T-helper 2 cell treated with Interferon-gamma antibody and Interleukin-4, amounts not matched to agents 100 ng/mL and 5 ng/mL, for 36 hours (primary cell): ENCODE measurements at regions not wholly inside any gene's neighbourhood (a gene's known extent, or its start where the extent isn't known, plus 50 kb on each side); places are given as distances from the start of the nearest gene placed in this dataset.
"Not testable (repeated sequence)": the region's sequence is repeated elsewhere in the genome, so short reads cannot be mapped to it uniquely, and the experiment has no call there.

ENCODE experiments used
- intact Hi-C: fragments of 100-400 bp; cut with micrococcal nuclease; formaldehyde crosslinking; loops from one replicate; pipeline ENCODE4 v1.15.1; 2023

GRCh38 chrX:9260603-9261002 lies 204.3 kb upstream of the TBL1X start:
- intact Hi-C loops, result no loop called here

GRCh38 chrX:9267415-9267814 lies 197.4 kb upstream of the TBL1X start:
- intact Hi-C loops, result no loop called here

GRCh38 chrX:9269134-9269533 lies 195.7 kb upstream of the TBL1X start:
- intact Hi-C loops, result no loop called here

GRCh38 chrX:9271789-9272525 lies 192.9 kb upstream of the TBL1X start:
- intact Hi-C loops, result no loop called here

- intact Hi-C loops, result no loop called here
These were observed 191.1 kb upstream of the TBL1X start for GRCh38 chrX:9273744-9274143.

- intact Hi-C loops, result no loop called here
These were observed 186.2 kb upstream of the TBL1X start for GRCh38 chrX:9278475-9279233.

GRCh38 chrX:9279234-9279544 lies 185.7 kb upstream of the TBL1X start:
- intact Hi-C loops, result no loop called here

GRCh38 chrX:9280831-9281230 lies 184.0 kb upstream of the TBL1X start:
- intact Hi-C loops, result no loop called here

- intact Hi-C loops, result no loop called here
These were observed 182.5 kb upstream of the TBL1X start for GRCh38 chrX:9282325-9282724.

- intact Hi-C loops, result no loop called here
These were observed 179.5 kb upstream of the TBL1X start for GRCh38 chrX:9285342-9285771.

- intact Hi-C loops, result no loop called here
These were observed 178.6 kb upstream of the TBL1X start for GRCh38 chrX:9286234-9286633.

GRCh38 chrX:9291629-9292028 lies 173.2 kb upstream of the TBL1X start:
- intact Hi-C loops, result no loop called here

GRCh38 chrX:9293051-9293496 lies 171.8 kb upstream of the TBL1X start:
- intact Hi-C loops, result no loop called here

- intact Hi-C loops, result no loop called here
These were observed 171.0 kb upstream of the TBL1X start for GRCh38 chrX:9293903-9294302.

GRCh38 chrX:9295551-9295950 lies 169.3 kb upstream of the TBL1X start:
- intact Hi-C loops, result no loop called here

GRCh38 chrX:9298221-9298620 lies 166.6 kb upstream of the TBL1X start:
- intact Hi-C loops, result no loop called here

- intact Hi-C loops, result not testable (repeated sequence)
These were observed 165.2 kb upstream of the TBL1X start for GRCh38 chrX:9299681-9300080.

GRCh38 chrX:9301836-9302235 lies 163.0 kb upstream of the TBL1X start:
- intact Hi-C loops, result no loop called here

- intact Hi-C loops, result no loop called here
These were observed 162.5 kb upstream of the TBL1X start for GRCh38 chrX:9302381-9302780.

GRCh38 chrX:9308426-9308825 lies 156.4 kb upstream of the TBL1X start:
- intact Hi-C loops, result no loop called here

GRCh38 chrX:9310616-9311015 lies 154.2 kb upstream of the TBL1X start:
- intact Hi-C loops, result loop anchor here (5.0 kb wide), 1 partner anchor 42 kb away; no protein-coding TSS in a partner anchor

- intact Hi-C loops, result loop anchor here (5.0 kb wide), 1 partner anchor 41 kb away; no protein-coding TSS in a partner anchor
These were observed 153.3 kb upstream of the TBL1X start for GRCh38 chrX:9311421-9312160.
